DMS153 (cell line): ENCODE measurements at regions not wholly inside any gene's neighbourhood (a gene's known extent, or its start where the extent isn't known, plus 50 kb on each side); places are given as distances from the start of the nearest gene placed in this dataset.

Experiments
- DNase-seq: peaks from one replicate; lab custom pipeline; 2025; lab: John Stamatoyannopoulos, UW

GRCh38 chr12:25828188-25828587 lies 130.3 kb upstream of the RASSF8 start:
- DNase-seq: no peak

DNA sequence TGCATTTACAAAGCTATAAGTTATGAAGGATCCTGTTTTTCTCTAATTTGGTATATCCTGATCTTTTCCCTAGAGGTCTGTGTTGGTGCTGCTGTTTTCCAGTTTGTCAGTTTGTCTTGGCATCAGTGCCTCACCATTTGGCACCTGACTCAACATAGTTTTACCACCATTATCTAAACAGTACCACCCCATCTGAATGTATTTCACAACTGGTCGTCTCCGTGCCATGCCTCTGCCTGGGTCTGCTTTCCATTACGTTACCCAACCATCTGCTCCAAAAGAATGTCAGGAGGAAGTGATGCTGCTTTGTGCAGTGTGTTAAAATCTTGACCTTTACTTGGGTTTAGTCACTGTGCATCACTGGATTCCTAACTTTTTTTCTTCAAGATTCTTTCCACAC lies 129.3 kb upstream of the RASSF8 start:
- no peak for DNase-seq

DNA sequence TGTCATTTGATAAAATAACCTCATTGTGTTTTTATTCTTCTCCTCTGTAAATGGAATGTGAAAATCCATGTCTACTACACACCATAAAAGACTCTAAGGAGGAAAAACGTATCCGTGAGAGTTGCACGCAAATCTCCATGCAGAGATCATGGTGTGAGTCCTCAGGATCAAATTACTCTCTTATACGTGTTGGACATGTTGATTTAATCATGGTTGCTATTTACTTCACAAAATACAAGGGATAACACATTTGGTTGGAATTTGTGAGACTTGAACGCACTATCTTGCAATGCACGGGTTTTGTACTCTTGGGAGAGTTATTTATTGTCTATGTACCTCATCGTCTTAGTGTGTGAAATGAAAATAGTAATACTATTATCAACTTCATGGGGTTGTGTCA lies 128.0 kb upstream of the RASSF8 start:
- DNase-seq: no peak

GRCh38 chr12:25833657-25834056 lies 124.8 kb upstream of the RASSF8 start:
- DNase-seq: no peak

DNA sequence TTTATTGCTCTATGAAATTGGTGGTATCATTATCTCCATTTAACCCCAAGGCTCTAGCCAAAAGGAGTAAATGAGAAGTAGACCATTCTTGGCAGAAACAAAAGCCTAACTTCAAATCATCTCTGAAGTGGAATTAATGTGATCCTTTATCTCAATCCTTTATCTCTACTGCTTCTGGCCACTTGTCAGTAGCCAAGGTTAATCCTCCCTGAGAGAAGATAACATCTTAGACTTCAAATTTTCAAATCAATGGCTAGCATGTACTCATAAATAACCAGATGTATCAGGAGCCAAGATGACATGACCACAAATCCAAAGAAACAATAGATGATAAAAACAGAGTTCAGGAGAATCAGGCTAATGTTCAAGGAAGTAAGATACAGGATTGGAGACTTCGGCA lies 123.1 kb upstream of the RASSF8 start:
- no peak for DNase-seq

DNA sequence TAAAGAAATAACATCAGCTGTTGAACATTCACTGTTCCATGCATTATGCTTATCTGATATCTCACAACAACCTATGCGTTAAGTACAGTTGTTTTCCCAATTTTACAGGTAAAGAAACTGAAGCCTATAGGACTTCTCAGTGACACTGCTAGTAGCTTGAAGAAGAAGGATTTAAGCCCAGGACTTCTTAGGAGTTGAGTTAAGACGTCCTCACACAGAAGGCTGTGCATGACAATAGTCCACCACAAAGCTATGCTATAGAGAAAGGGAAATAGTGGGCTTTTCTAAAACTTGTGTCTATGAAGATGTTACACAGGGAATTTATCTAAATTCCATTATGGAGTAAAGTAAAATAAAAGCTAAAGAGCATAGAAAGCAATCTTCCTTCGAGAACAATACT lies 120.5 kb upstream of the RASSF8 start:
- DNase-seq: no peak

DNA sequence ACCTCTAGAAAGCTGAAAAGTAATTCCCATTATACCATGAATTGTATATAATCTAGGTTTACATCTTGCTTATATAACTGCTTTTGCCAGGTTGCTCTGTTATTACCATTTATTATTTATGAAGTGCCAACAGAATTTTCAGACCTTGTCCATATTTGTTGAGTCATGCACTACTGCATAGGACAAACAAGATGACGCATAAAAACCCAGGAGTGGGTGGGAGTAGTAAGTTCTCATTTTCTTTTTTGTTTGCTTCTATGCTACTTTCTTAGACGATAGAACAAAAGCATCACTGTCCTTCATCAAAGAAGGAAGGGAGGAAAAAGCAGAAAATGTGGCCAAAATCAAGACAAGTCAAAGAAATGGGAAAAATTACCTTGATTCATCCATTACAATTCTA lies 119.0 kb upstream of the RASSF8 start:
- no peak for DNase-seq

- no peak for DNase-seq
Observed at GRCh38 chr12:25840678-25841465, 117.6 kb upstream of the RASSF8 start.

DNA sequence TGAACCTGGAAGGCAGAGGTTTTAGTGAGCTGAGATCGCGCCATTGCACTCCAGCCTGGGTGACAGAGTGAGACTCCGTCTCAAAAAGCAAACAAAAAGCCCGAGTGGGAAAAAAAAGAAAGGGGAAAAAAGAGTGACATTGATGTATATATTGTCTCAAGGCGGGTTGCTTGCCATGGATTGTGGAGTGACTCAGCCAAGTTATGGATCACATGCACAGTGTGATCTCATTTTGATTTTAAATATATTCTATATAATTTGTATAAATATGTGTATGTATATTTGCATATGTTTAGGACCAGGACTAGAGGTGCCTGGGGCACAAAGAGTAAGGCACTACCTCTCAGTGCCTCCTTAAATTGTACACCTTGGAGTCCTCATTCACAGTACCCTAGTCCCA lies 116.2 kb upstream of the RASSF8 start:
- DNase-seq: no peak

DNA sequence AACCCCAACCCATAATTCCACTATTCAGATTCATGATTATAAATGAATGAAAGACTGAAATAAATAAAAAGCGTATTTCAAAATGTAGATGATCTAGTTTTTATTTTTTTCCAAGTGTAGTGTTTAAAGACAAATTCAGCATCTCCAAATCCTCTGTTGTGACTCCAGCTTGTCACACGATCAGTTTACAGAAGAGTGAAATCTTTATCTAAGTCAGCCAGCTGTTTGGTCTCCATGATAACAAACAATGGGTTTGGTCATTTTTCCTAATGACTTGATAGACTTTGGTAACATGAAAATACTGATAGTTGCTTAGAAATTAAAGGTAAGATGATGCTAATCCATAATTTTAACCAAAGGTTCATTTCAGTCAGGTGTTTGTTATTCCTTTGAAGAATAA lies 114.5 kb upstream of the RASSF8 start:
- DNase-seq: no peak

DNA sequence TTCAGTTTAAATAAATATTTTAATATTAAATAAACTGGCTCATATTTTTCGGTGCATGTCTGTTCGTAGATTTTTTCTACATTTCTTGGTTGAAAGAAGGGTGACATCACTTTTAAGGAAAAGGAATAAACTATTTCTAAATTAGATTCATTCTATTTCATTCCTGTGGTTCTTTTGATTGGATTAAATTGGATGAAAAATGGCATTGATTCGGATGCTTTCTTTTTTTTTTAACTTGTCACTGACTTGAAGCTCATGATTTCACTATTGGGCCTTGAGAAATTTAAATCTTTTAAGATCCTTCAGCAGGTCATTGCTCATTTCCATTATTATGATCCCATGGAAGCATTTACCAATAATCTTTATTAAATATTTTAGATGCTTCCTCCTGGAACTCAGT lies 113.1 kb upstream of the RASSF8 start:
- DNase-seq: no peak

GRCh38 chr12:25852792-25853191 lies 105.7 kb upstream of the RASSF8 start:
- no peak for DNase-seq

DNA sequence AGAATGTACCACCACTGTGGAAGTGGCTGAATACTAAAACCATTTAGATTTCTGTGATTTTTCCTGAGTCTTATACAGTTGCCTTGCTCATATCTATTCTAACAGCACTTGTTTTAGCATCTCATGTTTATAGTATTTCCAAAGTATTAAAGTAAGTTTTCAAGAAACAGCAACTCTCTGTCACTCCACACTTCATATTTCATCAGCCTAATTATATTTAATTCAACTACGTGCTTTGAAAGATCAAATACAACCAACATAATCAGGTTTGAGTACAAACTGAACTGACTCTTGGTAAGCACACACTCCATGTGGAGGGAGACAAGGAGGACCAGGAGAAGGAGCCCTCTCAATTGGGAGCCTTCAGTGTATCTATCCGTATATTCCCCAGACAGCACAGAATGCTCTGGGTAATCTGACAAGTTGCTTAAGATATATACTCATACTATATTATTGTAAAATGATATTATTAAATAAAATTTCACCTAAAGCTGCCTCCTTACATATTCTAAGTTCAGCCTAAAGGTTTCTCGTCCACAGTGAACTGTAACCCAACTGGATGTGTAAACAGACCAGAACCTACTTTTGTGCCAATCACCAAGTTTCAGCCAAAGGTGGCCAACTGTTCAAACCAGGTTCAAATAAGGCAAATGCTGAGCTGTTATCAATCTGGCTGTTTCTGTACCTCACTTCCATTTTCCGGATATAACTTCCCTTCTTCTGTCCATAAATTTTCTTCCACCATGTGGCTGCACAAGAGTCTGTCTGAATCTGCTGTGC lies 105.0 kb upstream of the RASSF8 start:
- no peak for DNase-seq

DNA sequence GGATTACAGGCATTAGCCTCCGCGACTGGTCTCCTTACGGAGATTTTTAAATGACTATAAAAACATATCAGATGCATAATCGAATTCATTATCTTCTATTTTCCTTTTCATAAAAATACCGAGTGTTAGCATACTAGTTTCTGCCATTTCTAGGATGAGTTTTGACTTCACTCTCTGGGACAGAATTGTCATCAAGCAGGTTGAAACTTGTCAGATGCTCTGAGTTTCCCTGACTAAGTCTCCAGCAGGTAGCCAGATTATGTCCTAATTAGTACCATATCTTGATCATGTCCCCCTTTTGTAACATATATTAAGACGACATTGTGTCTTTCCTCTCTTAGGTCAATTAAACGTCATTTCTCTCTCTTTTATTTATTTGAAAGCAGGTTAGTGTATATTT lies 103.5 kb upstream of the RASSF8 start:
- DNase-seq: no peak

DNA sequence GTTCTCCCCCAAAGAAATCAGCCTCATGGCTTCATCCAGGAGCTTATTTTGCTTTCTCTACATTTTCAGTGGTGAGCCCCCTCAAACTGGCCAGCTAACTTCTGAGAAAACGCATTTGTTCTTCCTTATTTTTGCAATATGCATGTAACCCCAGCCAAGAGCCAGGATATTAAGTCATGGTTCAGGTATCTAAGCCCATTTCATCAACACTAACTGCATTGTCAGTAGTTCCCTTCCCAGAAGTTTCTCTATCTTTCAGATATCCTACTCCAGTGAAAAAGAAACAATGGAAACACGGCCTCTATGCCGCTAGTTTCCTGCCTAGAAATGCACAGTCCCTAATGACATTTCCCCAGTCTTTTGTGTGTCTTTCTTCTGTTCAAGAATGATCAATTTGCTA lies 102.8 kb upstream of the RASSF8 start:
- no peak for DNase-seq

- no peak for DNase-seq
Observed at GRCh38 chr12:25859976-25860375, 98.5 kb upstream of the RASSF8 start.

GRCh38 chr12:25861226-25861625 lies 97.3 kb upstream of the RASSF8 start:
- no peak for DNase-seq

DNA sequence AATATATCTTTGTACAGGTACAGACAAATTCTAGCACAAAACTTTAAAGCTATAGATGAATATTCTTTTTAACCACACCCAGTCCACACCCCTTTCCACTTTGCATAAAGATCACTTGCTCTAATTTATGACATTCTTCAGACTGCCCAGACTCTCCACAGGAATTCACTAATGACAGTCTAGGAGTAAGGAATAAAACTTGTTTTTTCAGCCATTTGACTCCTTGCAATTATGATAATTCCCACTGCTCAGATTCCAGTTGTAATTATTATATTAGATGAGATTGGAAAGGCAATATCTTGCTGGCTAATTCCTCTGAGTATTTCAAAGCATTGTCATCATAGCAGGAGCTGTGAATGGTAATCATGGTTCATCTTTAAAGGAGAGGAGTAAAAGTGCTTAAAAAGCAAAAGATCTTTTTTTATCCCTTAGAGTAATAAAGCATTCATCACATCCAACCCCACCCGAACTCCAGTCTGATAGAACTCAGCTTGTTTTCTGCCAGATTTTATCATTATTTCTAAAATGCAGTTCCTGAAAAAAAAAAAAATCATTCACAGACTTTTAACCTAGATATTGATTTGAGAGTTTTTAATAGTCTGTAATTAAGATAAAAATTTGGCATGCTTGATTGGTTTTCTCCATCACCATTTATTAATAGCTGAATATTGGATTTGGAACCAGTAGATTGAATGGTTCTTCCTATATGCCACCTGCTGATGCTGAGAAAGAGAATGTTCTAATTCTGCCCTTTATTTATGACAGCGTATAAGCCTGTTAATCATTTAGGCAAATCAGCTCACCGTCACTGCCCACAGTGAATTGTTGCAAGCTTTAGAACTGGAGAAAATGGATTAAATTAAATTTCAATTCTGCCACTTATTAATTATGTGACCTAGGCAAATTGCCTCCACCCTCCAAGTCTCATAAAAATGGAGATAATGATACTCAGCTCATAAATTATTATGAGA lies 93.9 kb upstream of the RASSF8 start:
- no peak for DNase-seq

- no peak for DNase-seq
Observed at GRCh38 chr12:25866586-25867378, 91.7 kb upstream of the RASSF8 start.

DNA sequence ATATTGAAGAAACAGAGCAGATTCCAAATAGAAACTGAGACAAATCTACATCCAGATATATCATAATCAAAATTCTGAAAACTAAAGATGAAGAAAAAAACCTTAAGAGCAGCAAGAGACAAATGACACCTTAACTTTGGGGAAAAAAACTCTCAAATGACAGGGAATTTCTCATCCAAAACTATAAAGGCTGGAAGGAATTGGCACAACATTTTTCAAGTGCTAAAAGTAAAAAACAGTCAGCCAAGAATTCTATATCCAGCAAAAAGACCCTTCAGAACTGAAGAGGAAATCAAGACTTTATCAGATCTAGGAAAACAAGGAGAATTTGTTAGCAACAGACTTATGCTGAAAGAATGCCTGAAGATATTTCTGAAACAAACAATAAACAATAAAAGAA lies 90.3 kb upstream of the RASSF8 start:
- no peak for DNase-seq

DNA sequence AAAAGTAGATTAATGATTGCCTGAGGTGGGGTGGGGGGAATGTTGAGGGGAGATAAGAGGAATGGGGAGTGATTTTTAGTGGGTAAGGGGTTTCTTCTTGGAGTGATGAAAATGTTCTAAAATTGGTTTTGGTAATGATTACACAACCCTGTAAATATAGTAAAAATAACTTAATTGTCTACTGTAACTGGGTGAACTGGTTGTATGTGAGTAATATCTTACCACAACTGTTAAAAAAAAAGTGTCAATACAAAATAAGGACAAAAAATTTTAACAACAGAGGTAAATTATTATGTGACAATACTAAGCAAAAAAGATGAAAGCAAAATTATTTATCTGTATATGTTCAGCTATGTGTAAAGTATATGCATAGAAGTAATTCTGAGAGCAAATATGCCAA lies 86.3 kb upstream of the RASSF8 start:
- DNase-seq: no peak

- DNase-seq: no peak
Observed at GRCh38 chr12:25875661-25876060, 82.8 kb upstream of the RASSF8 start.
